Activated CD4-positive, alpha-beta memory T cell treated with anti-CD3 and anti-CD28 coated beads for 36 hours (primary cell): ENCODE measurements at regions not wholly inside any gene's neighbourhood (a gene's known extent, or its start where the extent isn't known, plus 50 kb on each side); places are given as distances from the start of the nearest gene placed in this dataset.

ENCODE experiments used
- CTCF ChIA-PET: fragments of 350-600 bp; sonication (Branson Sonifier 250); formaldehyde crosslinking; loops from one replicate; lab custom pipeline; 2021; ENCODE audit warnings: antibody characterized with exemption, inconsistent platforms; lab: Charles Lee
- POLR2A ChIA-PET: fragments of 350-600 bp; sonication (Branson Sonifier 250); formaldehyde crosslinking; loops from one replicate; lab custom pipeline; 2021; ENCODE audit warnings: antibody characterized with exemption; lab: Charles Lee
- DNase-seq: peaks from one replicate; pipeline ENCODE4 v3.0.0-alpha.2; 2020
- H3K27ac Mint-ChIP-seq: one replicate; pipeline ENCODE4 v1.8.0; 2021; ENCODE audit warnings: mixed read lengths
- H3K27me3 Mint-ChIP-seq: one replicate; pipeline ENCODE4 v1.8.0; 2021; ENCODE audit warnings: mixed read lengths
- H3K36me3 Mint-ChIP-seq: one replicate; pipeline ENCODE4 v1.8.0; 2021; ENCODE audit warnings: mixed read lengths
- H3K4me1 Mint-ChIP-seq: one replicate; pipeline ENCODE4 v1.8.0; 2021; ENCODE audit warnings: low read depth, mixed read lengths
- H3K4me3 Mint-ChIP-seq: one replicate; pipeline ENCODE4 v1.8.0; 2021; ENCODE audit warnings: mild to moderate bottlenecking, mixed read lengths
- H3K9me3 Mint-ChIP-seq: one replicate; pipeline ENCODE4 v1.8.0; 2021; ENCODE audit warnings: mixed read lengths
- intact Hi-C: fragments of 100-400 bp; cut with micrococcal nuclease; formaldehyde crosslinking; loops from one replicate; pipeline ENCODE4 v1.15.1; 2023

GRCh38 chr5:61765471-61765870 is 433.4 kb downstream of the ZSWIM6 start:
- ChIA-PET CTCF (no interaction called here), POLR2A (no interaction called here)
- no peak overlapping the region for H3K4me3 Mint-ChIP-seq
- H3K4me1 Mint-ChIP-seq, result no peaks in the 10 kb centered on the region
- no peak for DNase-seq
- H3K9me3 Mint-ChIP-seq, result peaks cover 7% of the 10 kb centered on the region
- H3K27ac Mint-ChIP-seq, result no peak overlapping the region
- intact Hi-C loops, result no loop called here
- no peaks in the 10 kb centered on the region for H3K36me3 Mint-ChIP-seq
- H3K27me3 Mint-ChIP-seq, result no peaks in the 10 kb centered on the region

DNA sequence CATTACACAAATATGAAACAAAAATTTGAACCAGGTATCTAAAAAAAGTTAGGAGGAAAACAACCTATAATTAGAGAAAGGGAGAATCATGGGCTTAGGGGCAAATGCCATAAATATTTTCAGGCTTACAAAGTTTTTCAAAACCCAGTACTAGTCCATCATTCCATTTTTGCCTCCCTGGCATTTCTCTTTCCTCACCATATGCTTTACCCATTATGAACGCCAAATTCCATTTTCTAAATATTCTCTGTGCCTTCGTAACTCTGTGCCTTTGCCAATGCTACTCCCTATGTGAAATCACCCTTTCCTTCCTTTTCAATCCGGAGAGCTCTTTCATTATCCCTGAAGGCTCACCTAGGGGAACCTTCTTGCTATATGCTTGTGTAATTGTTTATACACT is 434.1 kb downstream of the ZSWIM6 start:
- H3K4me1 Mint-ChIP-seq, result no peaks in the 10 kb centered on the region
- intact Hi-C loops, result no loop called here
- DNase-seq, result no peak
- no peaks in the 10 kb centered on the region for H3K36me3 Mint-ChIP-seq
- no peak overlapping the region for H3K27ac Mint-ChIP-seq
- CTCF ChIA-PET, result interaction anchor here (0.9 kb wide), 1 partner anchor 169 kb away, joined by 3 read pairs; no protein-coding TSS in a partner anchor
- H3K4me3 Mint-ChIP-seq, result no peak overlapping the region
- peaks cover 7% of the 10 kb centered on the region for H3K9me3 Mint-ChIP-seq
- POLR2A ChIA-PET, result no interaction called here
- no peaks in the 10 kb centered on the region for H3K27me3 Mint-ChIP-seq

DNA sequence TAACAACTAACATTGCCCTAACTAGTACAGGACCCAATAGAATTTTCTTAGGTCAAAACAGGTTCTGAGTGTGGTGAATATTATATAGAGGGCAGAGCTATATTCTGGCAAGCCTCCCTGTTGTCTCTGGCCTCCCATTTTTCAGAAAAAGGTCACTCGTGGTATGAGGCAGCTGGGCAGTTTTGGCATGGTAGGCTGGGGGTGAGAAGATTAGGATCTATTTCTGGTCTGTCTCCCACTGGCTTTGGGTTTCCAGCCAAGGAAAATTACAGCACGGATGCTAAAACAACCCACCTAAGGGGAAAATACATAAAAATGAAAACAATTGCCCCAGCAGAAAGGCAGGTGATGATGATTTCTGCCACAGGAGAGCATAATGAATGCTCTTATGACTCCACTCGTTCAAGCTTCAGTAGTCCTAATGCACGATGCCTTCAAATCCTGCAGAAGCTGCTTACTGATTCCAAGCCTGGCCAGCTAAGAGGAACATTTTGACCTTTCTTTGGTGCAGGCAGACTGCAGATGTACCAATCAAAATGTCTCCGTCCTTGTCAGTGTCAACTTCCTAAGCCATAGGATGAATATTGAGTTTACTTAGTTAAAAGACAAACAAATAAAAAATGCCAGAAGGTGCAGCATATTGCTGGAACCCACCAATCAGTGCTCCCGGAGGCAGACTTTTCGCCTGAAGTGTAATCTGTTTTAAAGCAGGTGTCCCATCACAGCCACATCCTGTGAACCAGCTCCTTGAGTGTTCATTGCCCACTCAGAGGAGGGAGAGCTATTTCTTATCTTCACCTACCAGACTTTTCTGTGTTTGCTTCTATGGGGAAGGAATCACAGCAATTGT is 435.4 kb downstream of the ZSWIM6 start:
- ChIA-PET CTCF (no interaction called here), POLR2A (no interaction called here)
- Mint-ChIP-seq H3K4me1 (no peaks in the 10 kb centered on the region), H3K27me3 (peaks cover 2% of the 10 kb centered on the region), H3K4me3 (no peak overlapping the region), H3K27ac (no peak overlapping the region), H3K36me3 (no peaks in the 10 kb centered on the region), H3K9me3 (peaks cover 4% of the 10 kb centered on the region)
- no peak for DNase-seq
- intact Hi-C loops, result no loop called here

- no peaks in the 10 kb centered on the region for H3K4me1 Mint-ChIP-seq
- no peaks in the 10 kb centered on the region for H3K9me3 Mint-ChIP-seq
- H3K4me3 Mint-ChIP-seq, result no peak overlapping the region
- H3K27ac Mint-ChIP-seq, result no peak overlapping the region
- POLR2A ChIA-PET, result no interaction called here
- no peak for DNase-seq
- H3K36me3 Mint-ChIP-seq, result no peaks in the 10 kb centered on the region
- H3K27me3 Mint-ChIP-seq, result peaks cover 2% of the 10 kb centered on the region
- CTCF ChIA-PET, result interaction anchor here (1.2 kb wide), 1 partner anchor 42 kb away, joined by 4 read pairs; no protein-coding TSS in a partner anchor
- intact Hi-C loops, result no loop called here
Measured at GRCh38 chr5:61768692-61769281, 436.7 kb downstream of the ZSWIM6 start.

GRCh38 chr5:61771062-61771461 is 439.0 kb downstream of the ZSWIM6 start:
- intact Hi-C loops, result no loop called here
- Mint-ChIP-seq H3K4me1 (no peaks in the 10 kb centered on the region), H3K36me3 (no peaks in the 10 kb centered on the region), H3K9me3 (no peaks in the 10 kb centered on the region), H3K27ac (no peak overlapping the region), H3K27me3 (peaks cover 2% of the 10 kb centered on the region), H3K4me3 (no peak overlapping the region)
- CTCF ChIA-PET, result no interaction called here
- POLR2A ChIA-PET, result no interaction called here
- no peak for DNase-seq

GRCh38 chr5:61771808-61772207 is 439.8 kb downstream of the ZSWIM6 start:
- intact Hi-C loops, result no loop called here
- H3K4me1 Mint-ChIP-seq, result no peaks in the 10 kb centered on the region
- peaks cover 2% of the 10 kb centered on the region for H3K27me3 Mint-ChIP-seq
- no peaks in the 10 kb centered on the region for H3K36me3 Mint-ChIP-seq
- no peak overlapping the region for H3K4me3 Mint-ChIP-seq
- H3K27ac Mint-ChIP-seq, result no peak overlapping the region
- POLR2A ChIA-PET, result no interaction called here
- no peak for DNase-seq
- H3K9me3 Mint-ChIP-seq, result no peaks in the 10 kb centered on the region
- CTCF ChIA-PET, result no interaction called here

- POLR2A ChIA-PET, result no interaction called here
- H3K4me1 Mint-ChIP-seq, result no peaks in the 10 kb centered on the region
- no peaks in the 10 kb centered on the region for H3K9me3 Mint-ChIP-seq
- intact Hi-C loops, result no loop called here
- no peaks in the 10 kb centered on the region for H3K36me3 Mint-ChIP-seq
- no peak overlapping the region for H3K27ac Mint-ChIP-seq
- H3K27me3 Mint-ChIP-seq, result peaks cover 5% of the 10 kb centered on the region
- no peak for DNase-seq
- no peak overlapping the region for H3K4me3 Mint-ChIP-seq
- CTCF ChIA-PET, result no interaction called here
Measured at GRCh38 chr5:61775901-61776300, 443.8 kb downstream of the ZSWIM6 start.

GRCh38 chr5:61777292-61777691 is 445.2 kb downstream of the ZSWIM6 start:
- DNase-seq, result no peak
- no peak overlapping the region for H3K4me3 Mint-ChIP-seq
- no peak overlapping the region for H3K27ac Mint-ChIP-seq
- no peaks in the 10 kb centered on the region for H3K9me3 Mint-ChIP-seq
- H3K36me3 Mint-ChIP-seq, result no peaks in the 10 kb centered on the region
- intact Hi-C loops, result no loop called here
- CTCF ChIA-PET, result no interaction called here
- H3K27me3 Mint-ChIP-seq, result peaks cover 4% of the 10 kb centered on the region
- POLR2A ChIA-PET, result no interaction called here
- H3K4me1 Mint-ChIP-seq, result no peaks in the 10 kb centered on the region

GRCh38 chr5:61779743-61780142 is 447.7 kb downstream of the ZSWIM6 start:
- Mint-ChIP-seq H3K4me3 (no peak overlapping the region), H3K27ac (no peak overlapping the region), H3K9me3 (no peaks in the 10 kb centered on the region), H3K4me1 (no peaks in the 10 kb centered on the region), H3K27me3 (peaks cover 4% of the 10 kb centered on the region), H3K36me3 (no peaks in the 10 kb centered on the region)
- no peak for DNase-seq
- intact Hi-C loops, result no loop called here
- ChIA-PET POLR2A (no interaction called here), CTCF (no interaction called here)

DNA sequence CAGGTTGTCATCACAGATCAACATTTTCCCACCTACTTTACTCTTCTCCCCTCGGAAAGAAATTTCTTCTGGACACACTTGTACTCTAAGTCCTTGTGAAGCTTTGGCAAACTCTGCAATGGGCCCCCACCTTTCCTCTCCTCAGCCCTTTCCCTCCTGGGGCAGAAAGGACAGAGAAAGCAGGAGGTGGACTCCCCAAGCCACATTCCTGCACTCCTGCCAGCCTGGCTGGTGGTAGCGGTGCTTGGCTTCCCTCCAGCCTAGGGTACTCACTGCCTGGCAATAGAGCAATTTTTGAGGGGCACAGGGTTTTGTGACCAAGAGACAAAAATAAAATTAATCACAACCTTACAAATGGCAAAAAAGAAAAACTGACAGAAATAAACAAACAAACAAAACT is 451.4 kb downstream of the ZSWIM6 start:
- no peaks in the 10 kb centered on the region for H3K9me3 Mint-ChIP-seq
- H3K27me3 Mint-ChIP-seq, result peaks cover under 1% of the 10 kb centered on the region
- H3K4me1 Mint-ChIP-seq, result no peaks in the 10 kb centered on the region
- H3K4me3 Mint-ChIP-seq, result no peak overlapping the region
- intact Hi-C loops, result no loop called here
- H3K36me3 Mint-ChIP-seq, result no peaks in the 10 kb centered on the region
- POLR2A ChIA-PET, result no interaction called here
- DNase-seq, result no peak
- CTCF ChIA-PET, result no interaction called here
- H3K27ac Mint-ChIP-seq, result no peak overlapping the region

DNA sequence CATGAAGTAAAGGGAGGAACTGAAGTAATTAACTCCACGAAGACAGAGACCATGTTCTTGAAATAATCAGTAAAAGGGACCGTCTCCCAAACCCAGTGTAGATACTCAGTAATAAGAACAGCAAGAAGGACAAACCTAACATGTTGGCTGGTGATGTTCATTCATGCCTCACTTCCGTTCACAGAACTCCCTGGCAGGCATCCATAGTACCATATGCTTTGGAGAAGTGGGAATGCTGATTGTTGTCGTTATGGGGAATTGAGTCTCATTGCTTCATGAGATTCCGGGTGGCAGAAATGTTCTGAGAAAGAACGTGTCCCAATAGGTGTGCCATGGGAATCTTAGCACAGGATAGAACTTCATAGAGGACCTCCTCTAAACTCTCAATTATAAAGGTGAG is 452.3 kb downstream of the ZSWIM6 start:
- H3K27ac Mint-ChIP-seq, result no peak overlapping the region
- no peaks in the 10 kb centered on the region for H3K36me3 Mint-ChIP-seq
- H3K27me3 Mint-ChIP-seq, result no peaks in the 10 kb centered on the region
- no peak overlapping the region for H3K4me3 Mint-ChIP-seq
- H3K9me3 Mint-ChIP-seq, result no peaks in the 10 kb centered on the region
- DNase-seq, result no peak
- intact Hi-C loops, result no loop called here
- CTCF ChIA-PET, result no interaction called here
- no peaks in the 10 kb centered on the region for H3K4me1 Mint-ChIP-seq
- POLR2A ChIA-PET, result no interaction called here

GRCh38 chr5:61788548-61788947 is 456.5 kb downstream of the ZSWIM6 start:
- Mint-ChIP-seq H3K4me1 (no peaks in the 10 kb centered on the region), H3K27me3 (no peaks in the 10 kb centered on the region), H3K36me3 (no peaks in the 10 kb centered on the region), H3K27ac (no peak overlapping the region), H3K4me3 (no peak overlapping the region), H3K9me3 (no peaks in the 10 kb centered on the region)
- no peak for DNase-seq
- CTCF ChIA-PET, result no interaction called here
- intact Hi-C loops, result no loop called here
- POLR2A ChIA-PET, result no interaction called here

DNA sequence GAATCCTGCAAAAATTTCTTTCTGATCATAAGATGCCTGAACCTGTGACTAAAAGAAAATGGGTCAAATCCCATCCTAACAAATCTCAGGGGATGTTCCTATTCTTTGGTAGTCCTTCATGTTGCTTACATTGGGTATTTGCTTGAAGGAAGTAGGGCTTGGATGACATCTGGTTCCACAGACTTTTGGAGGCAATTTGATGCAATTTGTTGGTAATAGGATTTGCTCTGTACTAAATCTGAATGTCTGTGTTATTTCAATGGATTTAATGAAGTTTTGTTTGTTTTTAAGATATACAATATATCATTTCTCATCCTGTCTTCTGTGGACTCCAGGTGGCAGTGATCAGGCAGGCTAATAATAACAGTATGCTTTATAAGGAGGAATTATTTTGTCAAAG is 457.9 kb downstream of the ZSWIM6 start:
- no peaks in the 10 kb centered on the region for H3K27me3 Mint-ChIP-seq
- ChIA-PET POLR2A (no interaction called here), CTCF (no interaction called here)
- no peak overlapping the region for H3K4me3 Mint-ChIP-seq
- no peaks in the 10 kb centered on the region for H3K36me3 Mint-ChIP-seq
- no peak overlapping the region for H3K27ac Mint-ChIP-seq
- intact Hi-C loops, result no loop called here
- no peak for DNase-seq
- no peaks in the 10 kb centered on the region for H3K4me1 Mint-ChIP-seq
- no peaks in the 10 kb centered on the region for H3K9me3 Mint-ChIP-seq
